Upper lobe of right lung (tissue), 1 donor: ENCODE measurements at regions not wholly inside any gene's neighbourhood (a gene's known extent, or its start where the extent isn't known, plus 50 kb on each side); places are given as distances from the start of the nearest gene placed in this dataset.

Experiments used
- ATAC-seq: fragments of 200-7000 bp; cut with Tn5 transposase; one replicate; pipeline ENCODE4 v1.9.1; 2020; ENCODE audit warnings: mild to moderate bottlenecking, moderate library complexity
- DNase-seq: peaks from one replicate; pipeline ENCODE4 v3.0.0-alpha.2; 2020
- H3K27ac ChIP-seq: fragments of 200-600 bp; one replicate; pipeline ENCODE4 v1.8.0; 2022
- H3K27me3 ChIP-seq: fragments of 200-600 bp; one replicate; pipeline ENCODE4 v1.8.0; 2022; ENCODE audit warnings: mild to moderate bottlenecking
- H3K36me3 ChIP-seq: fragments of 200-600 bp; one replicate; pipeline ENCODE4 v1.8.0; 2022
- H3K4me1 ChIP-seq: fragments of 200-600 bp; one replicate; pipeline ENCODE4 v1.8.0; 2022
- H3K4me3 ChIP-seq: fragments of 200-600 bp; one replicate; pipeline ENCODE4 v1.8.0; 2022; ENCODE audit warnings: mild to moderate bottlenecking
- H3K9me3 ChIP-seq: fragments of 200-600 bp; one replicate; pipeline ENCODE4 v1.8.0; 2022
- intact Hi-C: fragments of 100-400 bp; cut with DNase I; formaldehyde crosslinking; loops from one replicate; pipeline ENCODE4 v1.11.0; 2022
- TF ChIP-seq, protein P1 (sequence below): fragments of 200-600 bp; IDR thresholded peaks from one replicate; pipeline ENCODE4 v1.8.0; 2022; ENCODE audit warnings: antibody characterized with exemption
- donor health status: DM: no; HTN: yes; CAD: no; lungs with severe emphysema.

DNA sequence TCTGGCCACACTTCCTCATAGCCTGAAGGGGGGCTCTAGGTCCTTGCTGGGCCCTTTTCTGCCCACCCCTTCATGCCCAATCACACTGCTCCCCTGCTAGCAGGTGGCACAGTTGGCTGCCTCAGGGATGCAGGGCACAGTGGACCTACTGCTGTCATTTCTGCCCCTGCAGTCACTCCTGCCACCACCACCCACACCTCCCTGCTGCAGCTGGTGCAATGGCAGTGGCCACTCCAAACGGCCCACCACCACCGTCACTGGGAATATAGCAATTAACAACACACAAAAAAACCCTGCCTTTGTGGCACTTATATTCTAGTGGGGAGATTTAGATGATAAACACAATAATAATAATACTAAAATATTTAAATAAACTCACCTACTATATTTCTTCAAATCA lies 162.4 kb upstream of the DUSP10 start:
- no peaks in the 10 kb centered on the region for H3K9me3 ChIP-seq
- no peak for DNase-seq
- H3K27me3 ChIP-seq: no peaks in the 10 kb centered on the region
- no peak overlapping the region for H3K4me3 ChIP-seq
- H3K27ac ChIP-seq: no peak overlapping the region
- intact Hi-C loops: no loop called here
- no peak for ATAC-seq
- H3K4me1 ChIP-seq: no peaks in the 10 kb centered on the region
- no peaks in the 10 kb centered on the region for H3K36me3 ChIP-seq
- TF ChIP-seq, protein P1, sequence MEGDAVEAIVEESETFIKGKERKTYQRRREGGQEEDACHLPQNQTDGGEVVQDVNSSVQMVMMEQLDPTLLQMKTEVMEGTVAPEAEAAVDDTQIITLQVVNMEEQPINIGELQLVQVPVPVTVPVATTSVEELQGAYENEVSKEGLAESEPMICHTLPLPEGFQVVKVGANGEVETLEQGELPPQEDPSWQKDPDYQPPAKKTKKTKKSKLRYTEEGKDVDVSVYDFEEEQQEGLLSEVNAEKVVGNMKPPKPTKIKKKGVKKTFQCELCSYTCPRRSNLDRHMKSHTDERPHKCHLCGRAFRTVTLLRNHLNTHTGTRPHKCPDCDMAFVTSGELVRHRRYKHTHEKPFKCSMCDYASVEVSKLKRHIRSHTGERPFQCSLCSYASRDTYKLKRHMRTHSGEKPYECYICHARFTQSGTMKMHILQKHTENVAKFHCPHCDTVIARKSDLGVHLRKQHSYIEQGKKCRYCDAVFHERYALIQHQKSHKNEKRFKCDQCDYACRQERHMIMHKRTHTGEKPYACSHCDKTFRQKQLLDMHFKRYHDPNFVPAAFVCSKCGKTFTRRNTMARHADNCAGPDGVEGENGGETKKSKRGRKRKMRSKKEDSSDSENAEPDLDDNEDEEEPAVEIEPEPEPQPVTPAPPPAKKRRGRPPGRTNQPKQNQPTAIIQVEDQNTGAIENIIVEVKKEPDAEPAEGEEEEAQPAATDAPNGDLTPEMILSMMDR: no peak

- no peak for ATAC-seq
- DNase-seq: no peak
- intact Hi-C loops: no loop called here
- H3K36me3 ChIP-seq: no peaks in the 10 kb centered on the region
- no peaks in the 10 kb centered on the region for H3K9me3 ChIP-seq
- no peaks in the 10 kb centered on the region for H3K27me3 ChIP-seq
- H3K27ac ChIP-seq: no peak overlapping the region
- TF ChIP-seq, protein P1: no peak
- H3K4me1 ChIP-seq: no peaks in the 10 kb centered on the region
- H3K4me3 ChIP-seq: no peak overlapping the region
Measured at GRCh38 chr1:221903594-221903993, 161.7 kb upstream of the DUSP10 start.

GRCh38 chr1:221902961-221903360 lies 161.1 kb upstream of the DUSP10 start:
- Histone ChIP-seq H3K4me1 (no peaks in the 10 kb centered on the region), H3K27ac (no peak overlapping the region), H3K9me3 (no peaks in the 10 kb centered on the region), H3K36me3 (no peaks in the 10 kb centered on the region), H3K4me3 (no peak overlapping the region), H3K27me3 (no peaks in the 10 kb centered on the region)
- DNase-seq (no peak), ATAC-seq (no peak)
- TF ChIP-seq, protein P1: no peak
- intact Hi-C loops: no loop called here

GRCh38 chr1:221900678-221901077 lies 158.8 kb upstream of the DUSP10 start:
- no peak for ATAC-seq
- DNase-seq: no peak
- TF ChIP-seq, protein P1: no peak
- intact Hi-C loops: no loop called here
- Histone ChIP-seq H3K4me1 (no peaks in the 10 kb centered on the region), H3K4me3 (no peak overlapping the region), H3K9me3 (no peaks in the 10 kb centered on the region), H3K27ac (no peak overlapping the region), H3K27me3 (no peaks in the 10 kb centered on the region), H3K36me3 (no peaks in the 10 kb centered on the region)

GRCh38 chr1:221897321-221897721 lies 155.4 kb upstream of the DUSP10 start:
- intact Hi-C loops: no loop called here
- H3K4me1 ChIP-seq: no peaks in the 10 kb centered on the region
- ATAC-seq: no peak
- TF ChIP-seq, protein P1: no peak
- DNase-seq: no peak
- H3K36me3 ChIP-seq: no peaks in the 10 kb centered on the region
- H3K4me3 ChIP-seq: no peak overlapping the region
- no peaks in the 10 kb centered on the region for H3K9me3 ChIP-seq
- no peaks in the 10 kb centered on the region for H3K27me3 ChIP-seq
- no peak overlapping the region for H3K27ac ChIP-seq

GRCh38 chr1:221892301-221892830 lies 150.5 kb upstream of the DUSP10 start:
- H3K36me3 ChIP-seq: no peaks in the 10 kb centered on the region
- DNase-seq: no peak
- TF ChIP-seq, protein P1: no peak
- no peaks in the 10 kb centered on the region for H3K4me1 ChIP-seq
- no peaks in the 10 kb centered on the region for H3K27me3 ChIP-seq
- no peak overlapping the region for H3K27ac ChIP-seq
- intact Hi-C loops: no loop called here
- H3K4me3 ChIP-seq: no peak overlapping the region
- ATAC-seq: no peak
- H3K9me3 ChIP-seq: no peaks in the 10 kb centered on the region
